ENCODE measurements at regions not wholly inside any gene's neighbourhood (a gene's known extent, or its start where the extent isn't known, plus 50 kb on each side); places are given as distances from the start of the nearest gene placed in this dataset.

GRCh38 chr6:40124924-40125323 lies 190.7 kb upstream of the MOCS1 start:
- TF ChIP-seq POLR2A (IDR thresholded peaks at IDR 0.05) = no peak
- TF ChIP-seq, protein P1, sequence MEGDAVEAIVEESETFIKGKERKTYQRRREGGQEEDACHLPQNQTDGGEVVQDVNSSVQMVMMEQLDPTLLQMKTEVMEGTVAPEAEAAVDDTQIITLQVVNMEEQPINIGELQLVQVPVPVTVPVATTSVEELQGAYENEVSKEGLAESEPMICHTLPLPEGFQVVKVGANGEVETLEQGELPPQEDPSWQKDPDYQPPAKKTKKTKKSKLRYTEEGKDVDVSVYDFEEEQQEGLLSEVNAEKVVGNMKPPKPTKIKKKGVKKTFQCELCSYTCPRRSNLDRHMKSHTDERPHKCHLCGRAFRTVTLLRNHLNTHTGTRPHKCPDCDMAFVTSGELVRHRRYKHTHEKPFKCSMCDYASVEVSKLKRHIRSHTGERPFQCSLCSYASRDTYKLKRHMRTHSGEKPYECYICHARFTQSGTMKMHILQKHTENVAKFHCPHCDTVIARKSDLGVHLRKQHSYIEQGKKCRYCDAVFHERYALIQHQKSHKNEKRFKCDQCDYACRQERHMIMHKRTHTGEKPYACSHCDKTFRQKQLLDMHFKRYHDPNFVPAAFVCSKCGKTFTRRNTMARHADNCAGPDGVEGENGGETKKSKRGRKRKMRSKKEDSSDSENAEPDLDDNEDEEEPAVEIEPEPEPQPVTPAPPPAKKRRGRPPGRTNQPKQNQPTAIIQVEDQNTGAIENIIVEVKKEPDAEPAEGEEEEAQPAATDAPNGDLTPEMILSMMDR (IDR thresholded peaks at IDR 0.05) = no peak

Data from right lobe of liver (tissue), 4 donors.